Chondrocyte (in vitro differentiated cells): ENCODE measurements at regions not wholly inside any gene's neighbourhood (a gene's known extent, or its start where the extent isn't known, plus 50 kb on each side); places are given as distances from the start of the nearest gene placed in this dataset.

Experiments
- DNase-seq: peaks from one replicate; pipeline ENCODE4 v3.0.0; 2021; ENCODE audit warnings: mixed read lengths, low spot score
- H3K27ac Mint-ChIP-seq: one replicate; pipeline ENCODE4 v1.8.0; 2021; ENCODE audit warnings: mild to moderate bottlenecking, moderate library complexity, mixed read lengths; ENCODE audit not compliant: unreplicated experiment
- H3K27me3 Mint-ChIP-seq: 2 replicates; pipeline ENCODE4 v1.8.0; 2021; ENCODE audit warnings: low read depth, mixed read lengths
- H3K36me3 Mint-ChIP-seq: 2 replicates; pipeline ENCODE4 v1.8.0; 2021; ENCODE audit warnings: low read depth, mixed read lengths
- H3K4me1 Mint-ChIP-seq: 2 replicates; pipeline ENCODE4 v1.8.0; 2021; ENCODE audit warnings: low read depth, mild to moderate bottlenecking, mixed read lengths
- H3K4me3 Mint-ChIP-seq: one replicate; pipeline ENCODE4 v1.8.0; 2021; ENCODE audit warnings: mild to moderate bottlenecking, moderate library complexity, mixed read lengths; ENCODE audit not compliant: unreplicated experiment
- H3K9me3 Mint-ChIP-seq: 2 replicates; pipeline ENCODE4 v1.8.0; 2021; ENCODE audit warnings: low read depth, mixed read lengths
- TF ChIP-seq, protein P1 (sequence below): fragments of 200-600 bp; sonication (generic); IDR thresholded peaks from 2 replicates; pipeline ENCODE4 v1.5.0; 2021; ENCODE audit warnings: antibody characterized with exemption, mild to moderate bottlenecking, moderate library complexity

GRCh38 chr7:89401099-89401498 is 605.6 kb upstream of the TEX47 start:
- Mint-ChIP-seq H3K36me3 (no peaks in the 10 kb centered on the region), H3K4me1 (no peaks in the 10 kb centered on the region), H3K9me3 (no peaks in the 10 kb centered on the region), H3K4me3 (no peak overlapping the region), H3K27me3 (no peaks in the 10 kb centered on the region), H3K27ac (no peak overlapping the region)
- TF ChIP-seq, protein P1, sequence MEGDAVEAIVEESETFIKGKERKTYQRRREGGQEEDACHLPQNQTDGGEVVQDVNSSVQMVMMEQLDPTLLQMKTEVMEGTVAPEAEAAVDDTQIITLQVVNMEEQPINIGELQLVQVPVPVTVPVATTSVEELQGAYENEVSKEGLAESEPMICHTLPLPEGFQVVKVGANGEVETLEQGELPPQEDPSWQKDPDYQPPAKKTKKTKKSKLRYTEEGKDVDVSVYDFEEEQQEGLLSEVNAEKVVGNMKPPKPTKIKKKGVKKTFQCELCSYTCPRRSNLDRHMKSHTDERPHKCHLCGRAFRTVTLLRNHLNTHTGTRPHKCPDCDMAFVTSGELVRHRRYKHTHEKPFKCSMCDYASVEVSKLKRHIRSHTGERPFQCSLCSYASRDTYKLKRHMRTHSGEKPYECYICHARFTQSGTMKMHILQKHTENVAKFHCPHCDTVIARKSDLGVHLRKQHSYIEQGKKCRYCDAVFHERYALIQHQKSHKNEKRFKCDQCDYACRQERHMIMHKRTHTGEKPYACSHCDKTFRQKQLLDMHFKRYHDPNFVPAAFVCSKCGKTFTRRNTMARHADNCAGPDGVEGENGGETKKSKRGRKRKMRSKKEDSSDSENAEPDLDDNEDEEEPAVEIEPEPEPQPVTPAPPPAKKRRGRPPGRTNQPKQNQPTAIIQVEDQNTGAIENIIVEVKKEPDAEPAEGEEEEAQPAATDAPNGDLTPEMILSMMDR, result no peak
- no peak for DNase-seq

- Mint-ChIP-seq H3K27me3 (no peaks in the 10 kb centered on the region), H3K27ac (no peak overlapping the region), H3K36me3 (no peaks in the 10 kb centered on the region), H3K4me1 (no peaks in the 10 kb centered on the region), H3K4me3 (no peak overlapping the region), H3K9me3 (no peaks in the 10 kb centered on the region)
- TF ChIP-seq, protein P1, result no peak
- DNase-seq, result no peak
Measured at GRCh38 chr7:89401690-89402089, 606.2 kb upstream of the TEX47 start.

GRCh38 chr7:89451911-89452310 is 656.4 kb upstream of the TEX47 start:
- no peaks in the 10 kb centered on the region for H3K4me1 Mint-ChIP-seq
- no peak overlapping the region for H3K4me3 Mint-ChIP-seq
- TF ChIP-seq, protein P1, result no peak
- no peak overlapping the region for H3K27ac Mint-ChIP-seq
- H3K36me3 Mint-ChIP-seq, result no peaks in the 10 kb centered on the region
- no peaks in the 10 kb centered on the region for H3K9me3 Mint-ChIP-seq
- H3K27me3 Mint-ChIP-seq, result no peaks in the 10 kb centered on the region
- no peak for DNase-seq

DNA sequence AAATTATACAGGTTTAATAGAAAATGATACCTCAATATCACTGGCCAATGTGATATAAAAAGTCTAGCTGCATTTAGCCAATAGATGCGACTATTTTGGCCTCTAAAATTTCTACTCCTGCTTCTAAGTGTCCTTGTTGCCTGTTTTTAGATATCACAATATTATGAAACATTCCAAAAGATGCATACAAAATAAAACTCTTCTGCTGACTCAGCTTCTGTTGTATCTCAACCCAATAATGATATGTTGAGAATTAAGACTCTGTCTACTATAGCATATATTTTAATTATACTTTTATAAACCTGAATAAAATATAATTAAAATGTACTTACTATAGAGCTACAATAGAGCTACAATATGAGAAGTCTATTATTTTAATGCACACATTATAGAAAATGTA is 661.0 kb upstream of the TEX47 start:
- TF ChIP-seq, protein P1, result no peak
- Mint-ChIP-seq H3K4me1 (no peaks in the 10 kb centered on the region), H3K36me3 (no peaks in the 10 kb centered on the region), H3K27me3 (no peaks in the 10 kb centered on the region), H3K4me3 (no peak overlapping the region), H3K9me3 (peaks cover 8% of the 10 kb centered on the region), H3K27ac (no peak overlapping the region)
- DNase-seq, result no peak

DNA sequence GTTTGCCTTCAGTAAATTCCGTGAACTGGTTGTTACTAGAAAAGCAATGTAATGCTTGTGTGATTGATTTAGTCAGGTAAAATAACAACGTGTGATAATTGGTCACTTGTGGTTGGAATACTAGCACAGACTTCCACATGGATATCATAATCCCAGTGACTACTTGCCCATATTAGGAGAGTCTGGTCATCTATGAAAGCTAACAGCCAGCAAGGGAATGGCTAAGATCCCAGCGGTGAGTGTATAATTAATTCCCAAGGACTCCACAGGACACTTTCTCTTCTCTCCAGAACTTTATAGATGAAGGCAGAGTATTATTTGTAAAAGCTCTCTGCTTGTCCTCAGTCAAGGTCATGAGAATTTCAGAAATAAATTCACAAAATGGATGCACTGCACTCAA is 662.6 kb upstream of the TEX47 start:
- no peak overlapping the region for H3K4me3 Mint-ChIP-seq
- H3K36me3 Mint-ChIP-seq, result no peaks in the 10 kb centered on the region
- H3K9me3 Mint-ChIP-seq, result peaks cover 8% of the 10 kb centered on the region
- TF ChIP-seq, protein P1, result no peak
- no peaks in the 10 kb centered on the region for H3K4me1 Mint-ChIP-seq
- H3K27ac Mint-ChIP-seq, result no peak overlapping the region
- no peak for DNase-seq
- no peaks in the 10 kb centered on the region for H3K27me3 Mint-ChIP-seq
